ENCODE measurements at regions not wholly inside any gene's neighbourhood (a gene's known extent, or its start where the extent isn't known, plus 50 kb on each side); places are given as distances from the start of the nearest gene placed in this dataset.

DNA sequence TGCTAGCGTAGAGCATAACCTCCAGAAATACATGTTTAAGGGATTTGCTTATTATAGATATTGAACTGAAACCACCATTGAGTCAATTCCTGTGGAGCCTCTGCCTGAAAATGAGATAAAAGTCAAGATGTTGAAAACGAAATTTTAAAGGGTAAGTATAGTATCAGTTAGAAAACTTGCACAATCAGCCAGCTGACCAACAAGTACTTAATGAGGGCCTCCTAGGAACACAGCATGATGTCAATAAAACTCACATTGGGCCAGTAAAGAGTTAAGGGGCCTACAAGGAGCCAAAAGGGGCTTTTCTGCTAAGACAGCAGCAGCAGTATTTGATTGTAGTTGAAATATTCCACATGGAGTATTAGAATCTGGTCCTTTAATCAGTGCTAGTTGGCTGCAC, 314.1 kb upstream of the PPARGC1A start:
- no peak for TF ChIP-seq ZNF565 (CRISPR knock-in tag; conservative IDR thresholded peaks at IDR 0.05; ENCODE audit: low read depth)
- no peak for TF ChIP-seq GLIS3 (CRISPR knock-in tag; IDR thresholded peaks at IDR 0.05)
- TF ChIP-seq ESRRG (CRISPR knock-in tag; IDR thresholded peaks at IDR 0.05), result no peak
- TF ChIP-seq SNAI2 (CRISPR knock-in tag; IDR thresholded peaks at IDR 0.05), result no peak
- TF ChIP-seq TCF4 (CRISPR knock-in tag; IDR thresholded peaks at IDR 0.05; ENCODE audit: borderline replicate concordance), result no peak
- TF ChIP-seq TOX (CRISPR knock-in tag; IDR thresholded peaks at IDR 0.05; ENCODE audit: borderline replicate concordance), result no peak
- no peak for TF ChIP-seq ISL1 (CRISPR knock-in tag; IDR thresholded peaks at IDR 0.05)
- TF ChIP-seq ZNF8 (CRISPR knock-in tag; IDR thresholded peaks at IDR 0.05), result no peak
- no peak for TF ChIP-seq ZFP30 (CRISPR knock-in tag; IDR thresholded peaks at IDR 0.05)
- TF ChIP-seq CSDC2 (CRISPR knock-in tag; IDR thresholded peaks at IDR 0.05), result no peak
- ATAC-seq, result no peak

- TF ChIP-seq, protein P1, sequence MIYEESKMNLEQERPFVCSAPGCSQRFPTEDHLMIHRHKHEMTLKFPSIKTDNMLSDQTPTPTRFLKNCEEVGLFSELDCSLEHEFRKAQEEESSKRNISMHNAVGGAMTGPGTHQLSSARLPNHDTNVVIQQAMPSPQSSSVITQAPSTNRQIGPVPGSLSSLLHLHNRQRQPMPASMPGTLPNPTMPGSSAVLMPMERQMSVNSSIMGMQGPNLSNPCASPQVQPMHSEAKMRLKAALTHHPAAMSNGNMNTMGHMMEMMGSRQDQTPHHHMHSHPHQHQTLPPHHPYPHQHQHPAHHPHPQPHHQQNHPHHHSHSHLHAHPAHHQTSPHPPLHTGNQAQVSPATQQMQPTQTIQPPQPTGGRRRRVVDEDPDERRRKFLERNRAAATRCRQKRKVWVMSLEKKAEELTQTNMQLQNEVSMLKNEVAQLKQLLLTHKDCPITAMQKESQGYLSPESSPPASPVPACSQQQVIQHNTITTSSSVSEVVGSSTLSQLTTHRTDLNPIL (CRISPR knock-in tag; IDR thresholded peaks at IDR 0.05; ENCODE audit: low read depth), result no peak
- TF ChIP-seq CSDC2 (CRISPR knock-in tag; IDR thresholded peaks at IDR 0.05) (no peak), ZNF70 (CRISPR knock-in tag; IDR thresholded peaks at IDR 0.05) (no peak), PPARA (CRISPR knock-in tag; IDR thresholded peaks at IDR 0.05; ENCODE audit: borderline replicate concordance) (no peak)
- TF ChIP-seq, protein P2, sequence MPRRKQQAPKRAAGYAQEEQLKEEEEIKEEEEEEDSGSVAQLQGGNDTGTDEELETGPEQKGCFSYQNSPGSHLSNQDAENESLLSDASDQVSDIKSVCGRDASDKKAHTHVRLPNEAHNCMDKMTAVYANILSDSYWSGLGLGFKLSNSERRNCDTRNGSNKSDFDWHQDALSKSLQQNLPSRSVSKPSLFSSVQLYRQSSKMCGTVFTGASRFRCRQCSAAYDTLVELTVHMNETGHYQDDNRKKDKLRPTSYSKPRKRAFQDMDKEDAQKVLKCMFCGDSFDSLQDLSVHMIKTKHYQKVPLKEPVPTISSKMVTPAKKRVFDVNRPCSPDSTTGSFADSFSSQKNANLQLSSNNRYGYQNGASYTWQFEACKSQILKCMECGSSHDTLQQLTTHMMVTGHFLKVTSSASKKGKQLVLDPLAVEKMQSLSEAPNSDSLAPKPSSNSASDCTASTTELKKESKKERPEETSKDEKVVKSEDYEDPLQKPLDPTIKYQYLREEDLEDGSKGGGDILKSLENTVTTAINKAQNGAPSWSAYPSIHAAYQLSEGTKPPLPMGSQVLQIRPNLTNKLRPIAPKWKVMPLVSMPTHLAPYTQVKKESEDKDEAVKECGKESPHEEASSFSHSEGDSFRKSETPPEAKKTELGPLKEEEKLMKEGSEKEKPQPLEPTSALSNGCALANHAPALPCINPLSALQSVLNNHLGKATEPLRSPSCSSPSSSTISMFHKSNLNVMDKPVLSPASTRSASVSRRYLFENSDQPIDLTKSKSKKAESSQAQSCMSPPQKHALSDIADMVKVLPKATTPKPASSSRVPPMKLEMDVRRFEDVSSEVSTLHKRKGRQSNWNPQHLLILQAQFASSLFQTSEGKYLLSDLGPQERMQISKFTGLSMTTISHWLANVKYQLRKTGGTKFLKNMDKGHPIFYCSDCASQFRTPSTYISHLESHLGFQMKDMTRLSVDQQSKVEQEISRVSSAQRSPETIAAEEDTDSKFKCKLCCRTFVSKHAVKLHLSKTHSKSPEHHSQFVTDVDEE (CRISPR knock-in tag; IDR thresholded peaks at IDR 0.05), result no peak
- TF ChIP-seq, protein P3, sequence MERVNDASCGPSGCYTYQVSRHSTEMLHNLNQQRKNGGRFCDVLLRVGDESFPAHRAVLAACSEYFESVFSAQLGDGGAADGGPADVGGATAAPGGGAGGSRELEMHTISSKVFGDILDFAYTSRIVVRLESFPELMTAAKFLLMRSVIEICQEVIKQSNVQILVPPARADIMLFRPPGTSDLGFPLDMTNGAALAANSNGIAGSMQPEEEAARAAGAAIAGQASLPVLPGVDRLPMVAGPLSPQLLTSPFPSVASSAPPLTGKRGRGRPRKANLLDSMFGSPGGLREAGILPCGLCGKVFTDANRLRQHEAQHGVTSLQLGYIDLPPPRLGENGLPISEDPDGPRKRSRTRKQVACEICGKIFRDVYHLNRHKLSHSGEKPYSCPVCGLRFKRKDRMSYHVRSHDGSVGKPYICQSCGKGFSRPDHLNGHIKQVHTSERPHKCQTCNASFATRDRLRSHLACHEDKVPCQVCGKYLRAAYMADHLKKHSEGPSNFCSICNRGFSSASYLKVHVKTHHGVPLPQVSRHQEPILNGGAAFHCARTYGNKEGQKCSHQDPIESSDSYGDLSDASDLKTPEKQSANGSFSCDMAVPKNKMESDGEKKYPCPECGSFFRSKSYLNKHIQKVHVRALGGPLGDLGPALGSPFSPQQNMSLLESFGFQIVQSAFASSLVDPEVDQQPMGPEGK (CRISPR knock-in tag; IDR thresholded peaks at IDR 0.05; ENCODE audit: borderline replicate concordance), result no peak
- ATAC-seq, result no peak
These were observed 312.7 kb upstream of the PPARGC1A start for GRCh38 chr4:24202579-24202978.

GRCh38 chr4:24197955-24198354, 308.1 kb upstream of the PPARGC1A start:
- TF ChIP-seq CSDC2 (CRISPR knock-in tag; IDR thresholded peaks at IDR 0.05) (no peak), ESRRG (CRISPR knock-in tag; IDR thresholded peaks at IDR 0.05) (no peak), CSRNP3 (CRISPR knock-in tag; IDR thresholded peaks at IDR 0.05) (no peak), ZFP30 (CRISPR knock-in tag; IDR thresholded peaks at IDR 0.05) (no peak), ZNF8 (CRISPR knock-in tag; IDR thresholded peaks at IDR 0.05) (no peak), TOX (CRISPR knock-in tag; IDR thresholded peaks at IDR 0.05; ENCODE audit: borderline replicate concordance) (no peak), GLIS3 (CRISPR knock-in tag; IDR thresholded peaks at IDR 0.05) (no peak), ZNF565 (CRISPR knock-in tag; conservative IDR thresholded peaks at IDR 0.05; ENCODE audit: low read depth) (no peak), PPARA (CRISPR knock-in tag; IDR thresholded peaks at IDR 0.05; ENCODE audit: borderline replicate concordance) (no peak), ARNTL (CRISPR knock-in tag; IDR thresholded peaks at IDR 0.05; ENCODE audit: borderline replicate concordance, low read depth) (no peak), BACH2 (CRISPR knock-in tag; IDR thresholded peaks at IDR 0.05; ENCODE audit: borderline replicate concordance) (no peak), ISL1 (CRISPR knock-in tag; IDR thresholded peaks at IDR 0.05) (no peak), TCF4 (CRISPR knock-in tag; IDR thresholded peaks at IDR 0.05; ENCODE audit: borderline replicate concordance) (no peak), ZC3H10 (CRISPR knock-in tag; IDR thresholded peaks at IDR 0.05) (no peak), RARB (CRISPR knock-in tag; IDR thresholded peaks at IDR 0.05) (no peak)
- TF ChIP-seq, protein P1 (CRISPR knock-in tag; IDR thresholded peaks at IDR 0.05; ENCODE audit: low read depth), result no peak
- TF ChIP-seq, protein P4, sequence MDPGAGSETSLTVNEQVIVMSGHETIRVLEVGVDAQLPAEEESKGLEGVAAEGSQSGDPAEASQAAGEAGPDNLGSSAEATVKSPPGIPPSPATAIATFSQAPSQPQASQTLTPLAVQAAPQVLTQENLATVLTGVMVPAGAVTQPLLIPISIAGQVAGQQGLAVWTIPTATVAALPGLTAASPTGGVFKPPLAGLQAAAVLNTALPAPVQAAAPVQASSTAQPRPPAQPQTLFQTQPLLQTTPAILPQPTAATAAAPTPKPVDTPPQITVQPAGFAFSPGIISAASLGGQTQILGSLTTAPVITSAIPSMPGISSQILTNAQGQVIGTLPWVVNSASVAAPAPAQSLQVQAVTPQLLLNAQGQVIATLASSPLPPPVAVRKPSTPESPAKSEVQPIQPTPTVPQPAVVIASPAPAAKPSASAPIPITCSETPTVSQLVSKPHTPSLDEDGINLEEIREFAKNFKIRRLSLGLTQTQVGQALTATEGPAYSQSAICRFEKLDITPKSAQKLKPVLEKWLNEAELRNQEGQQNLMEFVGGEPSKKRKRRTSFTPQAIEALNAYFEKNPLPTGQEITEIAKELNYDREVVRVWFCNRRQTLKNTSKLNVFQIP (CRISPR knock-in tag; IDR thresholded peaks at IDR 0.05; ENCODE audit: borderline replicate concordance, low read depth), result no peak
- TF ChIP-seq, protein P2 (CRISPR knock-in tag; IDR thresholded peaks at IDR 0.05), result no peak
- ATAC-seq, result no peak
